BLaER1 treated with 17β-estradiol and CSF1 and Interleukin-3, amounts not matched to agents 10 nM and 100 nM (cell line): ENCODE measurements at regions not wholly inside any gene's neighbourhood (a gene's known extent, or its start where the extent isn't known, plus 50 kb on each side); places are given as distances from the start of the nearest gene placed in this dataset.
"Not testable (repeated sequence)": the region's sequence is repeated elsewhere in the genome, so short reads cannot be mapped to it uniquely, and the experiment has no call there.

Experiments used
- H3K27ac ChIP-seq, 11 experiments: shearing (Covaris generic); formaldehyde crosslinking; 2 replicates each; pipeline ENCODE4 v1.8.1; 2022
- H3K27me3 ChIP-seq, 11 experiments: shearing (Covaris generic); formaldehyde crosslinking; 2 replicates each; pipeline ENCODE4 v1.8.1; 2022
- H3K36me3 ChIP-seq, 11 experiments: shearing (Covaris generic); formaldehyde crosslinking; 2 replicates each; pipeline ENCODE4 v1.8.1; 2022
- H3K4me1 ChIP-seq, 10 experiments: shearing (Covaris generic); formaldehyde crosslinking; 2 replicates each; pipeline ENCODE4 v1.8.1; 2022
- H3K4me2 ChIP-seq, 11 experiments: shearing (Covaris generic); formaldehyde crosslinking; 2 replicates each; pipeline ENCODE4 v1.8.1; 2022
- H3K4me3 ChIP-seq, 10 experiments: shearing (Covaris generic); formaldehyde crosslinking; 2 replicates each; pipeline ENCODE4 v1.8.1; 2022
- H3K9ac ChIP-seq, 11 experiments: shearing (Covaris generic); formaldehyde crosslinking; 2 replicates each; pipeline ENCODE4 v1.8.1; 2022
- H3K9me3 ChIP-seq, 11 experiments: shearing (Covaris generic); formaldehyde crosslinking; replicated peaks in 1 of 11; 2 replicates each; pipeline ENCODE4 v1.8.1; 2022
- H4K20me1 ChIP-seq, 11 experiments: shearing (Covaris generic); formaldehyde crosslinking; 2 replicates each; pipeline ENCODE4 v1.8.1; 2022
- Cebpa-rat ChIP-seq, 11 experiments: shearing (Covaris generic); IDR thresholded peaks; 2 replicates each; pipeline ENCODE4 v1.8.1; 2022

DNA sequence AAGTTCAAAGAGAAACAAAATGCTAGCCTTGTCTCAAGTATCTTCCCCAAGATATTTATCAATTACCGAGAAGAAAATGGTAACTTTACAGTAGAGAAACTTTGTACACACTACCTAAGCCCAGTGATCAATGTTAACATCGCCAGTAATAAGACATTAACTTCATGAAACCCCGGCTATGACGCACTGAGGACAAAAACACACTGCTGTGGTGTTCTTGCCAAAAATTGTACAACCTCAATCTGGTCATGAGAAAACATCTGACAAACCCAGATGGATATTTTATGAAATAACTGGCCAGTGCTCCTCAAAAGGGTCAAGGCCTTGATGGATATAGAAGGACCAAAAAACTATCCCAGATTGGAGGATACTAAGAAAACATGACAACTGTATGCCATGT, 85.5 kb upstream of the DTNBP1 start:
- H3K27me3 ChIP-seq = no peaks in the 10 kb centered on the region
- no peak overlapping the region for H3K4me3 ChIP-seq
- H3K9me3 ChIP-seq = peaks cover 0 to 22% (median 7%) of the 10 kb centered on the region in 11 experiments; a peak in 8 of 22 replicates
- no peaks in the 10 kb centered on the region for H3K36me3 ChIP-seq
- H3K9ac ChIP-seq = no peak overlapping the region
- peaks cover 0 to 4% (median 0%) of the 10 kb centered on the region in 10 experiments; a peak in 1 of 20 replicates for H3K4me1 ChIP-seq
- H3K27ac ChIP-seq = no peak overlapping the region
- TF ChIP-seq Cebpa-rat (IDR thresholded peaks at IDR 0.05) = no peak
- H3K4me2 ChIP-seq = no peak overlapping the region
- no peaks in the 10 kb centered on the region for H4K20me1 ChIP-seq

DNA sequence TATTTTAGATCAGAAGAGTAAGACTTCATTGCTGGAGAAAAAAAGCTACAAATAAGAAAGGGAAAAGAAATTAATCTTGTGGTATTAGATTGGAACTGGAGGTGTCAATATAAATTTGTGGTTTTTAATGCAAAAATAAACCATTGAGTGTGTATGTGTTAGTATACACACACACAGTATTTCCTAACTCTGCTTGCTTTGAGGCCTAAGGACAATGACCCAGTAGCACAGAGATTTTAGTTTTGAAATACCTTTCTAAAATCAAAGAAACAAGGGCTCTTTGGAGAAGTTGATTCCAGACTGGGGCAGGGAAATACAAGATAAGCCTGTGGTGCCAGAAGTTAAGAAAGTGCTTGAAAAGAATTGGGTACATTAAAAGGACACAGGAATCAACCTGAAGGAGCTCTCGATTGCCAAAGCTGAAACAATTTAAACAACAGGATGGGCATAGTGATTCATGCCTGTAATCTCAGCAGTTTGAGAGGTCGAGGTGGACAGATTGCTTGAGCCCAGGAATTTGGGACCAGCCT, 84.6 kb upstream of the DTNBP1 start:
- Histone ChIP-seq H3K9ac (no peak overlapping the region), H3K4me1 (peaks cover 0 to 4% (median 0%) of the 10 kb centered on the region in 10 experiments; a peak in 1 of 20 replicates), H4K20me1 (no peaks in the 10 kb centered on the region), H3K9me3 (peaks cover 3 to 28% (median 11%) of the 10 kb centered on the region in 11 experiments; a peak in 14 of 22 replicates), H3K4me2 (no peak overlapping the region), H3K27ac (no peak overlapping the region), H3K4me3 (no peak overlapping the region), H3K36me3 (no peaks in the 10 kb centered on the region), H3K27me3 (no peaks in the 10 kb centered on the region)
- TF ChIP-seq Cebpa-rat (IDR thresholded peaks at IDR 0.05) = no peak

DNA sequence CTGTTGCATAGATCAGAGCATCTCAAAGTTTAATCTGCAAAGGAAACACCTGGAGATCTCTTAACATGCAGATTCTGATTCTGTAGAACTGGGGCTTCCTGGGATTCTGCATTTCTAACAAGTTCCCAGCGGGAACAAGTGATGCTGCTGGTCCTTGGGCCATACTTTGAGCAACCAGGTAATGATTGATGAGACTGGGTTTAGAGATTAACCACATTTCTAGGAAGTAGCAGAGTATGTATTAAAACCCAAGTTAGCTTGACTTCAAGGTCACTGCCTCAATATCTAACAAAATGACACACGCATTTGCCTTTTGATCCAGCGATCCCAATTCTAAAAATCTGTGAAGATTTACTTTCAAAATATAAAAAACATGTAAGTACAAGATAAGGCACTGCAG, 83.0 kb upstream of the DTNBP1 start:
- Histone ChIP-seq H3K4me3 (no peak overlapping the region), H3K4me1 (no peaks in the 10 kb centered on the region), H3K4me2 (no peak overlapping the region), H4K20me1 (no peaks in the 10 kb centered on the region), H3K9me3 (peaks cover 10 to 35% (median 19%) of the 10 kb centered on the region in 11 experiments; a peak in 17 of 22 replicates), H3K27ac (no peak overlapping the region), H3K9ac (no peak overlapping the region), H3K27me3 (no peaks in the 10 kb centered on the region), H3K36me3 (no peaks in the 10 kb centered on the region)
- TF ChIP-seq Cebpa-rat (IDR thresholded peaks at IDR 0.05) = no peak

DNA sequence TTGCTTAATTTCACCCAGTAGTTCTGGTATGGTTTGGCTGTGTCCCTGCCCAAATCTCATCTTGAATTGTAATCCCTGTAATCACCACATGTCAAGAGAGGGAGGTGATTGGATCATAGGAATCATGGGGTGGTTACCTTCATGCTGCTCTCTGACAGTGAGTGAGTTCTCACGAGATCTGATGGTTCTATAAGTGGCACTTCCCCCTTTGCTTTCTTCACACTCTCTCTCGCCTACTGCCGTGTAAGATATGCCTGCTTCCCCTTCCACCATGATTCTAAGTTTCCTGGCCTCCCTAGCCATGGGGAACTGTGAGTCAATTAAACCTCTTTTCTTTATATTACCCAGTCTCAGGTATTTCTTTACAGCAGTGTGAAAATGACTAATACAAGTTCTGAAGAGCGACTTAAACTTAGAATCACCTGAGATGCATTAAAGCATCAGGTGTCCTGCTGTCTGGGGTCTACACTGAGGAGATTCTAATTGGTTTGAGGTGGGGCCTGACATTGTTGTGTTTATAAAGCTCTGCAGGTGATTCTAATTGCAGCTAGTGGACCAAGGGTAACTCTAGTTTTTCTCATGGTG, 82.1 kb upstream of the DTNBP1 start:
- Histone ChIP-seq H3K27me3 (no peaks in the 10 kb centered on the region), H3K36me3 (no peaks in the 10 kb centered on the region), H3K4me3 (no peak overlapping the region), H3K27ac (no peak overlapping the region), H3K9me3 (peaks cover 10 to 35% (median 19%) of the 10 kb centered on the region in 11 experiments; a peak in 17 of 22 replicates), H3K9ac (no peak overlapping the region), H3K4me1 (no peaks in the 10 kb centered on the region), H4K20me1 (no peaks in the 10 kb centered on the region), H3K4me2 (no peak overlapping the region)
- TF ChIP-seq Cebpa-rat (IDR thresholded peaks at IDR 0.05) = no peak

DNA sequence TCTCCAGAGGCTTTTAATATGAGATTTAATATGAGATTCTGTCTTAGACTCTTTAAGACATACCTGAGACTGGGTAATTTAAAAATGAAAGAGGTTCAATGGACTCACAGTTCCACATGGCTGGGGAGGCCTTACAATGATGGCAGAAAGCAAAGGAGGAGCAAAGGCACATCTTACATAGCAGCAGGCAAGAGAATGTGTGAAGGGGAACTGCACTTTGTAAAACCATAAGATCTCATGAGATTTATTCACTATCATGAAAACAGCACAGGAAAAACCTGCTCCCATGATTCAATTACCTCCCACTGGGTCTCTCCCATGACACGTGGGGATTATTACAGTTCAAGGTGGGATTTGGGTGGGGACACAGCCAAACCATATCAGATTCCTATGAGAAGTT, 79.2 kb upstream of the DTNBP1 start:
- not testable (repeated sequence) for H3K36me3 ChIP-seq, H3K4me3 ChIP-seq, H3K4me1 ChIP-seq, H4K20me1 ChIP-seq, H3K4me2 ChIP-seq, H3K27ac ChIP-seq, H3K9ac ChIP-seq, H3K27me3 ChIP-seq
- peaks cover 10 to 35% (median 19%) of the 10 kb centered on the region in 11 experiments; a peak in 17 of 22 replicates for H3K9me3 ChIP-seq

DNA sequence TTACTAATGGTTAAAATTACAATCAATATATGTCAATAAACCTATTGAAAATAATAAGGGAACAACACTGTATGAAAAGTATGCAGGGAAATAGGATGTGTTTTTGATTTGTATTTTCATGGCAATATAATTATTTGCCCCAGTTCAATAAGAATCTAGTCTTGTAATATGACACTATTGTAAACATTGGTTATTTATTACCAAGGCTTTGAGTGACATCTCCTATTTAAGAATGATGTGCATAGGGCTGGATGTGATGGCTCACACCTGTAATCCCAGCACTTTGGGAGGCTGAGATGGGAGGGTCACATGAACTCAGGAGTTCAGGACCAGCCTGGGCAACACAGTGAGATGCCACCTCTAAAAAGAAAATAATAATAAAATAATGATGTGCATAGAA, 78.6 kb upstream of the DTNBP1 start:
- no peaks in the 10 kb centered on the region for H3K4me1 ChIP-seq
- no peak overlapping the region for H3K27ac ChIP-seq
- TF ChIP-seq Cebpa-rat (IDR thresholded peaks at IDR 0.05) = no peak
- no peak overlapping the region for H3K9ac ChIP-seq
- H4K20me1 ChIP-seq = no peaks in the 10 kb centered on the region
- no peak overlapping the region for H3K4me2 ChIP-seq
- H3K36me3 ChIP-seq = no peaks in the 10 kb centered on the region
- peaks cover 10 to 35% (median 19%) of the 10 kb centered on the region in 11 experiments; a peak in 17 of 22 replicates for H3K9me3 ChIP-seq
- H3K4me3 ChIP-seq = no peak overlapping the region
- H3K27me3 ChIP-seq = no peaks in the 10 kb centered on the region

DNA sequence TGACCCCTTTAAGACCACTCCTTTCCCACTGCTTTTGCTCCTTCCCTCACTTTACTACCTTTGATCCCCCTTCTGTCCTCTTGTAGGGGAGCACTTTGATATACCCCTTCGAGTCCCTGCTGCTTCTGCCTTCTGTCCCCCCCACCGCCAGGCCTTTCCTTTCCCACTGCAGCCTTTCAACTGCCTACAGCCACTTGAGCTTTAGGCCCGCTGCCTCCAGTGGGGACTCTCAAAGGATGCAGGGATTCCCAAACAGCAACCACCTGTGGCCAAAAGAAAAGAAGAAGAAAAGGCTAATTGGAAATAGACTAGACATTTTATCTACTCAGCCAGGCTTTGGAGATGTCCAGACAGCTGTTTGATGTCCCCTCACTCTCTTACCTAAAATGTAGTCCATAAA, 77.0 kb upstream of the DTNBP1 start:
- Histone ChIP-seq H3K36me3 (no peaks in the 10 kb centered on the region), H3K27me3 (no peaks in the 10 kb centered on the region), H3K9ac (no peak overlapping the region), H3K4me1 (peaks cover 0 to 6% (median 0%) of the 10 kb centered on the region in 10 experiments; a peak in 1 of 20 replicates), H3K27ac (no peak overlapping the region), H3K4me2 (no peak overlapping the region), H4K20me1 (no peaks in the 10 kb centered on the region), H3K9me3 (peaks cover 5 to 25% (median 16%) of the 10 kb centered on the region in 11 experiments; a peak in 17 of 22 replicates), H3K4me3 (no peak overlapping the region)
- TF ChIP-seq Cebpa-rat (IDR thresholded peaks at IDR 0.05) = no peak

DNA sequence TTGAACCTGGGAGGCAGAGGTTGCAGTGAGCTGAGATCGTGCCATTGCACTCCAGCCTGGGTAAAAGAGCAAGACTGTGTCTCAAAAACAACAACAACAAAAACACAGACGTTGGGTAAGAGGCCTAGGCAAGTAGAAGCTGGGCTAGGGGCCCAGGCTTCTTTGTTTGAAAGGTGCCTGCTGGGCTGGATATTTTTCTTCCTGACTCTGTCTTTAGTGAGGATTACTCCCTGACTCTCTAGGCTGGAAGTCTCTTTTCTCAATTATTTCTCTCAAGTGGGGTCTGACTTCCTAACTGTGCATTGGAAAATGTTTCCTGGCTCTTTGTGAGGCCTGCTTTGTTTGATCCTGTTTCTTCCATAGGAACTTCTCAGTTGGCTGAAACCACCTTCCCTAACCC, 76.5 kb upstream of the DTNBP1 start:
- H3K27me3 ChIP-seq = no peaks in the 10 kb centered on the region
- no peak overlapping the region for H3K9ac ChIP-seq
- H3K27ac ChIP-seq = no peak overlapping the region
- H3K9me3 ChIP-seq = peaks cover 5 to 23% (median 16%) of the 10 kb centered on the region in 11 experiments; a peak in 17 of 22 replicates
- no peaks in the 10 kb centered on the region for H3K36me3 ChIP-seq
- no peaks in the 10 kb centered on the region for H4K20me1 ChIP-seq
- H3K4me1 ChIP-seq = peaks cover 0 to 6% (median 0%) of the 10 kb centered on the region in 10 experiments; a peak in 1 of 20 replicates
- no peak overlapping the region for H3K4me2 ChIP-seq
- H3K4me3 ChIP-seq = no peak overlapping the region
- TF ChIP-seq Cebpa-rat (IDR thresholded peaks at IDR 0.05) = no peak

DNA sequence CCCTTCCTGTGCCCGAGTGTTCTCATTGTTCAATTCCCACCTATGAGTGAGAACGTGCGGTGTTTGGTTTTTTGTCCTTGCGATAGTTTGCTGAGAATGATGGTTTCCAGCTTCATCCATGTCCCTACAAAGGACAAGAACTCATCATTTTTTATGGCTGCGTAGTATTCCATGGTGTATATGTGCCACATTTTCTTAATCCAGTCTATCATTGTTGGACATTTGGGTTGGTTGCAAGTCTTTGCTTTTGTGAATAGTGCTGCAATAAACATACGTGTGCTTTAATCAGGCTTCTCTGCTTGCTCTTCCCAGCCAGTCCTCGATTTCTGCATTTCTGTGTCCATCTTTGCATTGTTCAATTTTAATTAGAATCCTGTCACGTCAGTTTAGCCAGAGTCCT, 75.4 kb upstream of the DTNBP1 start:
- H3K4me3 ChIP-seq, H3K27ac ChIP-seq, H3K36me3 ChIP-seq, H3K9ac ChIP-seq, H4K20me1 ChIP-seq, H3K4me1 ChIP-seq, H3K27me3 ChIP-seq, H3K4me2 ChIP-seq: not testable (repeated sequence)
- H3K9me3 ChIP-seq = peaks cover 5 to 17% (median 12%) of the 10 kb centered on the region in 11 experiments; a peak in 17 of 22 replicates

DNA sequence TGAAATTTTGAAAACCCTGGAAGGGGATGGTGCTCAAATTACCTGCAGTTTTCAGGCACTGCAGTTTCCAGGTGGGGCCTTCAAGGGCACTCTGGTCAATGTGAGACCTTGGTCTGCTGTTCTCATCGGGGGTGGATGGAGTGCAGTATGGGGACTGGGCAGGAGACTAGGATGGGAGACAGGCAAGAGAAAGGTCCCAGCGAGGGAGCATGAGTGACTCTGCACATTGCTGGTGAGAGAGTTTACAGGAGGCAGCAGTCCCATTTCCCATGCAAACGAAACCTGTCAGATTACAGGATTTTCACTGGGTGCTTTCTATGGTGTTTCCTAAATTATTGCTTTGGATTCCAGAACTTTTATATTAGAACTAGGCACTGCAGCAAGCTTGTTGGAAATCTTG, 73.5 kb upstream of the DTNBP1 start:
- no peak overlapping the region for H3K27ac ChIP-seq
- H3K9me3 ChIP-seq = peaks cover 0 to 5% (median 0%) of the 10 kb centered on the region in 11 experiments; a peak in 1 of 22 replicates
- H3K36me3 ChIP-seq = no peaks in the 10 kb centered on the region
- no peak overlapping the region for H3K4me3 ChIP-seq
- H3K4me2 ChIP-seq = no peak overlapping the region
- no peaks in the 10 kb centered on the region for H4K20me1 ChIP-seq
- no peak for TF ChIP-seq Cebpa-rat (IDR thresholded peaks at IDR 0.05)
- no peaks in the 10 kb centered on the region for H3K27me3 ChIP-seq
- H3K9ac ChIP-seq = no peak overlapping the region
- H3K4me1 ChIP-seq = peaks cover 0 to 10% (median 0%) of the 10 kb centered on the region in 10 experiments; a peak in 3 of 20 replicates
